Loucy (cell line): ENCODE measurements at regions not wholly inside any gene's neighbourhood (a gene's known extent, or its start where the extent isn't known, plus 50 kb on each side); places are given as distances from the start of the nearest gene placed in this dataset.

ENCODE experiments used
- H2AFZ ChIP-seq: fragments of 200-600 bp; sonication (generic); 2 replicates; pipeline ENCODE4 v1.6.0; 2016; ENCODE audit warnings: antibody characterized with exemption, mild to moderate bottlenecking, low read length, moderate library complexity
- H3F3A ChIP-seq: fragments of 200-600 bp; 2 replicates; pipeline ENCODE4 v1.6.0; 2016; ENCODE audit warnings: antibody characterized with exemption, low read depth, mild to moderate bottlenecking
- H3K27me3 ChIP-seq: fragments of 200-600 bp; sonication (generic); 2 replicates; pipeline ENCODE4 v1.6.1; 2014; ENCODE audit warnings: low read length, mild to moderate bottlenecking; ENCODE audit not compliant: insufficient read depth, poor library complexity, severe bottlenecking
- H3K36me3 ChIP-seq: fragments of 200-600 bp; sonication (generic); 2 replicates; pipeline ENCODE4 v1.6.1; 2016; ENCODE audit warnings: low read length; ENCODE audit not compliant: insufficient read depth
- H3K4me1 ChIP-seq: fragments of 200-600 bp; sonication (generic); 2 replicates; pipeline ENCODE4 v1.5.1; 2014; ENCODE audit warnings: low read length, mild to moderate bottlenecking; ENCODE audit not compliant: insufficient read depth, poor library complexity, severe bottlenecking
- H3K4me2 ChIP-seq: fragments of 200-600 bp; sonication (generic); 2 replicates; pipeline ENCODE4 v1.6.0; 2014; ENCODE audit warnings: antibody characterized with exemption, low read length, low read depth, mild to moderate bottlenecking; ENCODE audit not compliant: poor library complexity, severe bottlenecking
- H3K4me3 ChIP-seq: fragments of 200-600 bp; sonication (generic); 2 replicates; pipeline ENCODE4 v1.5.1; 2014; ENCODE audit warnings: low read length, mild to moderate bottlenecking, mixed read lengths; ENCODE audit not compliant: poor library complexity, severe bottlenecking
- H3K79me2 ChIP-seq: fragments of 200-600 bp; sonication (generic); 2 replicates; pipeline ENCODE4 v1.6.1; 2014; ENCODE audit warnings: low read length; ENCODE audit not compliant: insufficient read depth
- H3K9ac ChIP-seq: fragments of 200-600 bp; sonication (generic); 2 replicates; pipeline ENCODE4 v1.6.0; 2014; ENCODE audit warnings: mild to moderate bottlenecking, low read depth, low read length, moderate library complexity; ENCODE audit not compliant: poor library complexity, severe bottlenecking
- H3K9me2 ChIP-seq: fragments of 200-600 bp; sonication (generic); replicated peaks from 2 replicates; pipeline ENCODE4 v1.6.1; 2016; ENCODE audit warnings: low read depth, low read length, mixed read lengths
- H3K9me3 ChIP-seq: fragments of 200-600 bp; sonication (generic); 2 replicates; pipeline ENCODE4 v1.6.1; 2014; ENCODE audit warnings: mild to moderate bottlenecking, antibody characterized with exemption, low read length, low read depth; ENCODE audit not compliant: insufficient read depth
- H4K20me1 ChIP-seq: fragments of 200-600 bp; sonication (generic); 2 replicates; pipeline ENCODE4 v1.6.0; 2014; ENCODE audit warnings: antibody characterized with exemption, low read length, mild to moderate bottlenecking; ENCODE audit not compliant: insufficient read depth, poor library complexity, severe bottlenecking
- CTCF ChIP-seq: fragments of 200-600 bp; sonication (generic); conservative IDR thresholded peaks from 2 replicates; pipeline ENCODE4 v1.5.1; 2014; ENCODE audit warnings: mild to moderate bottlenecking, antibody characterized with exemption, low read length
- EZH2phosphoT487 ChIP-seq: fragments of 200-600 bp; IDR thresholded peaks from 2 replicates; pipeline ENCODE4 v1.6.1; 2018; ENCODE audit warnings: antibody characterized with exemption, mild to moderate bottlenecking, moderate library complexity, borderline replicate concordance

GRCh38 chr5:68446487-68446894 lies 230.9 kb downstream of the PIK3R1 start:
- no peaks in the 10 kb centered on the region for H3K9me2 ChIP-seq

GRCh38 chr5:68447136-68447929 lies 231.8 kb downstream of the PIK3R1 start:
- Histone ChIP-seq H4K20me1 (no peaks in the 10 kb centered on the region), H3K4me1 (peaks cover 9% of the 10 kb centered on the region)

More at GRCh38 chr5:68446487-68446894, 230.9 kb downstream of the PIK3R1 start:
- H3K9me3 ChIP-seq: no peaks in the 10 kb centered on the region
- TF ChIP-seq EZH2phosphoT487 (no peak), CTCF (no peak)
- no peaks in the 10 kb centered on the region for H3K79me2 ChIP-seq
- H3K27me3 ChIP-seq: no peaks in the 10 kb centered on the region
- H3K4me3 ChIP-seq: no peak overlapping the region
- no peak overlapping the region for H3K9ac ChIP-seq
- no peaks in the 10 kb centered on the region for H3F3A ChIP-seq
- H3K4me2 ChIP-seq: no peak overlapping the region
- H3K4me1 ChIP-seq: peaks cover 17% of the 10 kb centered on the region
- H4K20me1 ChIP-seq: no peaks in the 10 kb centered on the region
- H3K36me3 ChIP-seq: no peaks in the 10 kb centered on the region
- H2AFZ ChIP-seq: no peak overlapping the region

GRCh38 chr5:68449380-68449779 lies 233.8 kb downstream of the PIK3R1 start:
- Histone ChIP-seq H3K36me3 (no peaks in the 10 kb centered on the region), H3K9ac (no peak overlapping the region), H3K4me2 (no peak overlapping the region), H3K9me3 (no peaks in the 10 kb centered on the region), H3K79me2 (no peaks in the 10 kb centered on the region), H3K4me3 (no peak overlapping the region), H2AFZ (no peak overlapping the region), H3K9me2 (no peaks in the 10 kb centered on the region), H3F3A (no peaks in the 10 kb centered on the region), H4K20me1 (no peaks in the 10 kb centered on the region), H3K27me3 (no peaks in the 10 kb centered on the region), H3K4me1 (peaks cover 3% of the 10 kb centered on the region)
- TF ChIP-seq CTCF: no peak
- no peak for TF ChIP-seq EZH2phosphoT487

More at GRCh38 chr5:68447136-68447929, 231.8 kb downstream of the PIK3R1 start:
- H3K9me3 ChIP-seq: no peaks in the 10 kb centered on the region
- no peaks in the 10 kb centered on the region for H3F3A ChIP-seq
- no peaks in the 10 kb centered on the region for H3K27me3 ChIP-seq
- no peaks in the 10 kb centered on the region for H3K36me3 ChIP-seq
- H3K4me3 ChIP-seq: no peak overlapping the region
- no peak overlapping the region for H3K9ac ChIP-seq
- no peak overlapping the region for H2AFZ ChIP-seq
- no peaks in the 10 kb centered on the region for H3K79me2 ChIP-seq
- TF ChIP-seq EZH2phosphoT487 (no peak), CTCF (no peak)
- no peaks in the 10 kb centered on the region for H3K9me2 ChIP-seq
- no peak overlapping the region for H3K4me2 ChIP-seq
